ENCODE measurements at regions not wholly inside any gene's neighbourhood (a gene's known extent, or its start where the extent isn't known, plus 50 kb on each side); places are given as distances from the start of the nearest gene placed in this dataset.
"Not testable (repeated sequence)": the region's sequence is repeated elsewhere in the genome, so short reads cannot be mapped to it uniquely, and the experiment has no call there.

DNA sequence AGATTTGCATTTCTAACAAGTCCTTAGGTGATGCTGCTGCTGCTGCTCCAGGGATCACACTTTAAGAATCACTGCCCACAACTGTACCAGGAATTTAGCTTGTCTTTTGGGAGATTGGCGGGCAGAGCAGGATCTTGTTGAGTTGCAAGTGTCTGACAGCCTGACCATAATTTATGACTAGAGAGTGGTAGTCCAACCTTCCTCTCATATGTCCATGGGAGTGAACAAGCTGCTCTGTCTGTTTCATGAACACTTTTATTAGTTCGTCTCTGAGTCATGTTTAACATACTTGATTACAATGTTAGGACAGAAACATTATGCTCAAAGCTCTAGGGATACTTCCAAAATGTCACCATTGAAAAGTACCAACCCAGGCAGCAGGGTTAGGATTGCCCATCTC lies 169.6 kb downstream of the TGFB2 start:
- DNase-seq (ENCODE audit: low read depth), result no peak
- no peak for TF ChIP-seq CTCF (IDR thresholded peaks at IDR 0.05; ENCODE audit: insufficient read depth, low read length)
- no peak overlapping the region for H3K4me3 ChIP-seq (ENCODE audit: low read depth, low read length)

DNA sequence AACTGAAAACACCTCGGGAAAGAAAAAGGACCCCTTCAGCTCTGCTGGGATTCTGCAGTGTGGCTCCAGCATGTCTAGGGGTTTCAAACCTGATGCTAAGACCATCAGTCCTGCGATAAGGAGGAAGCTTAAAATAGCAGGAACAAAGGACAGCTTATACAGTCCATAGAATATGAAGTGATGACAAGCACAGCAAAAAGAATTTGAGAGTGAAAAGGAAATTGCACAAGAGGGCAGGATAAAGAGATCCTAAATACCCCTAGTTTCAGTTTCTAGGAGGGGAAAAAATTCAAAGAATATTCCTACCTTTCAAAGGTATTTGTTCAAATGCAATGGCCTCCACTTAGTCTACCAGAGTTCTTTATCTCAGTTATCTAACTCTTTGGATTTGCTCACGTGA lies 171.4 kb downstream of the TGFB2 start:
- no peak for DNase-seq (ENCODE audit: low read depth)
- H3K4me3 ChIP-seq (ENCODE audit: low read depth, low read length), result no peak overlapping the region
- TF ChIP-seq CTCF (IDR thresholded peaks at IDR 0.05; ENCODE audit: insufficient read depth, low read length), result no peak

DNA sequence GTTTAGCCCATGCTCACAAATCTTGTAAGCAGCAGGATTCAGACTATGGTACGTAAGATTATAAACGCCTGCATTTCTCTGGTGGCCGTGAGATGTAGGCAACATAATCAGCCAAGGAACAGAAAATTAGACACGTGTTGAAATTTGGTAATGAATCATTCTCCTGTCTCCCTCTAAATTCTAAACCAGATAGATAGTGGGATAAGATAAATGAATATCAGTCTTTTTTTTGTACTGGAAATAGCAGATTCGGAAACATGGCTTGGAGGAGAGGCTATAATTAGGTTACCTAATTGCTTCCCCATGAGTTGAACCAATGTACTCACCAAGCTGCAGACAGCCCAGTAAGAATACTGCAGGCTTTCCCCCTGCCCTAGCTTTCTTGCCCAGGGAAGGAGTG lies 172.3 kb downstream of the TGFB2 start:
- DNase-seq (ENCODE audit: low read depth), result no peak
- no peak for TF ChIP-seq CTCF (IDR thresholded peaks at IDR 0.05; ENCODE audit: insufficient read depth, low read length)
- no peak overlapping the region for H3K4me3 ChIP-seq (ENCODE audit: low read depth, low read length)

GRCh38 chr1:218518216-218518740 lies 173.1 kb downstream of the TGFB2 start:
- H3K4me3 ChIP-seq (ENCODE audit: low read depth, low read length), result no peak overlapping the region
- no peak for DNase-seq (ENCODE audit: low read depth)
- TF ChIP-seq CTCF (IDR thresholded peaks at IDR 0.05; ENCODE audit: insufficient read depth, low read length), result no peak

DNA sequence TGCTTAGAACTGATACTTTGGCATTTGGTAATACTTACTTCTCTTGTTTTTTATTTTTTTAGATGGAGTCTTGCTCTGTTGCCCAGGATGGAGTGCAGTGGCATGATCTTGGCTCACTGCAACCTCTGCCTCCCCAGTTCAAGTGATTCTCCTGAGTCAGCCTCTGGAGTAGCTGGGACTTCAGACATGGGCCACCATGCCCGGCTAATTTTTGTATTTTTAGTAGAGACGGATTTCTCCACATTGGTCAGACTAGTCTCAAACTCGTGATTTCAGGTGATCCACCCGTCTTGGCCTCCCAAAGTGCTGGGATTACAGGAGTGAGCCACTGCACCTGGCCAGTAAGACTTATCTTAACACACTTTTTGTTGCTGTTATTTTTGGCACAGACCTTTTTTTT lies 175.5 kb downstream of the TGFB2 start:
- not testable (repeated sequence) for H3K4me3 ChIP-seq (ENCODE audit: low read depth, low read length)

GRCh38 chr1:218521414-218522169 lies 176.5 kb downstream of the TGFB2 start:
- peak; percentile 53 for DNase-seq (ENCODE audit: low read depth)
- TF ChIP-seq CTCF (IDR thresholded peaks at IDR 0.05; ENCODE audit: insufficient read depth, low read length), result peak; percentile 45
- no peak overlapping the region for H3K4me3 ChIP-seq (ENCODE audit: low read depth, low read length)

More for the DNA sequence above, 175.5 kb downstream of the TGFB2 start:
- not testable (repeated sequence) for DNase-seq (ENCODE audit: low read depth)

DNA sequence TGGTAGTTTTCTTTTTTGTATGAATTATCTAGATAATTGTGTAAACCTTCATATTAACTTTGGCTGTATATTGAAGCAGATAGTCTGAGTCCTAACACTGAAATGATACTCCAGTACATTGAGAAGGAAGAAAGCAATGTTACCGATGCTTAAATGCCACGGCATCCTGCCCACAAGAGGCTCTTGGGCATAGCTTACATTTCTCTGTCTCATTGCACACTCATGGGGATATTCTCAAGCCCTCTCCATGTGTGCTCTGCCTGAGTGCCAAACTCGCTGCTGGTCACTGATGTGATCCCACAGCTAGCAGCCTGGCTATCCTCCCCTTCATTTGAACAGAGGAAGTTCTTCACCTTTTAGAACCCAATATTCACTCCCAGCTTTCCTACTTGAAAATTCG lies 179.4 kb downstream of the TGFB2 start:
- no peak for DNase-seq (ENCODE audit: low read depth)
- TF ChIP-seq CTCF (IDR thresholded peaks at IDR 0.05; ENCODE audit: insufficient read depth, low read length), result no peak

More for the DNA sequence above, 179.4 kb downstream of the TGFB2 start:
- no peak overlapping the region for H3K4me3 ChIP-seq (ENCODE audit: low read depth, low read length)

Measured in fibroblast of the aortic adventitia (primary cell).